WTC11 (cell line): ENCODE measurements at regions not wholly inside any gene's neighbourhood (a gene's known extent, or its start where the extent isn't known, plus 50 kb on each side); places are given as distances from the start of the nearest gene placed in this dataset.

Experiments
- ATF2 ChIP-seq: sonication (generic); formaldehyde crosslinking; IDR thresholded peaks from 2 replicates; pipeline ENCODE4 v1.8.1; 2022; ENCODE audit warnings: low read depth, missing genetic modification reagents, borderline replicate concordance
- CTCF ChIP-seq: fragments of 200-600 bp; IDR thresholded peaks from 2 replicates; pipeline ENCODE4 v1.8.0; 2022; ENCODE audit warnings: antibody characterized with exemption
- PREB ChIP-seq: sonication (generic); formaldehyde crosslinking; IDR thresholded peaks from 2 replicates; pipeline ENCODE4 v1.8.1; 2022; ENCODE audit warnings: mild to moderate bottlenecking, missing genetic modification reagents, moderate library complexity, borderline replicate concordance
- SP1 ChIP-seq: sonication (generic); formaldehyde crosslinking; conservative IDR thresholded peaks from 2 replicates; pipeline ENCODE4 v1.8.1; 2022; ENCODE audit warnings: missing genetic modification reagents
- USF2 ChIP-seq: sonication (generic); formaldehyde crosslinking; IDR thresholded peaks from 2 replicates; pipeline ENCODE4 v1.8.1; 2023; ENCODE audit warnings: mild to moderate bottlenecking, missing genetic modification reagents, moderate library complexity
- ZNF138 ChIP-seq: sonication (generic); formaldehyde crosslinking; conservative IDR thresholded peaks from 2 replicates; pipeline ENCODE4 v1.8.1; 2022; ENCODE audit warnings: mild to moderate bottlenecking, moderate library complexity, missing genetic modification reagents
- ZSCAN18 ChIP-seq: fragments of 250-450 bp; sonication (Bioruptor Pico); IDR thresholded peaks from 2 replicates; pipeline ENCODE4 v2.1.2; 2022; ENCODE audit warnings: mild to moderate bottlenecking, moderate library complexity

GRCh38 chr2:56682397-56682760 is 498.6 kb downstream of the CCDC85A start:
- TF ChIP-seq SP1 (CRISPR knock-in tag) (no peak), CTCF (no peak), PREB (no peak), ATF2 (CRISPR knock-in tag) (no peak), ZNF138 (CRISPR knock-in tag) (no peak), USF2 (CRISPR knock-in tag) (no peak), ZSCAN18 (CRISPR knock-in tag) (no peak)
